Neuronal stem cell (in vitro differentiated cells): ENCODE measurements at regions not wholly inside any gene's neighbourhood (a gene's known extent, or its start where the extent isn't known, plus 50 kb on each side); places are given as distances from the start of the nearest gene placed in this dataset.

ENCODE experiments used
- DNase-seq: peaks from one replicate; pipeline ENCODE4 v3.0.0-alpha.2; 2013; ENCODE audit warnings: low spot score
- H2AFZ ChIP-seq: one replicate; pipeline ENCODE4 v1.6.1; 2013; ENCODE audit warnings: mild to moderate bottlenecking, low read length, inconsistent platforms
- H2AK5ac ChIP-seq: 2 replicates; pipeline ENCODE4 v1.6.1; 2013; ENCODE audit warnings: low read depth, mild to moderate bottlenecking, inconsistent platforms, low read length, moderate library complexity, mixed read lengths
- H2BK120ac ChIP-seq: 2 replicates; pipeline ENCODE4 v1.6.1; 2013; ENCODE audit warnings: low read depth, mild to moderate bottlenecking, inconsistent platforms, low read length, moderate library complexity, mixed read lengths
- H2BK12ac ChIP-seq: one replicate; pipeline ENCODE4 v1.6.1; 2013; ENCODE audit warnings: low read length, inconsistent platforms
- H2BK15ac ChIP-seq: 2 replicates; pipeline ENCODE4 v1.6.1; 2013; ENCODE audit warnings: mild to moderate bottlenecking, low read length, inconsistent platforms, mixed read lengths
- H2BK5ac ChIP-seq: one replicate; pipeline ENCODE4 v1.6.1; 2013; ENCODE audit warnings: inconsistent platforms, mild to moderate bottlenecking, low read length, moderate library complexity
- H3K14ac ChIP-seq: one replicate; pipeline ENCODE4 v1.6.1; 2013; ENCODE audit warnings: low read length, inconsistent platforms
- H3K18ac ChIP-seq: 2 replicates; pipeline ENCODE4 v1.6.1; 2013; ENCODE audit warnings: low read length, inconsistent platforms
- H3K23ac ChIP-seq: 2 replicates; pipeline ENCODE4 v1.6.1; 2013; ENCODE audit warnings: low read depth, mild to moderate bottlenecking, mixed read lengths, low read length, inconsistent platforms; ENCODE audit not compliant: poor library complexity
- H3K27ac ChIP-seq: replicated peaks from 3 replicates; pipeline ENCODE4 v1.5.1; 2013; ENCODE audit warnings: low read length, inconsistent platforms
- H3K27me3 ChIP-seq, 3 experiments: 2 replicates each; pipeline ENCODE4 v1.6.1; 2013; ENCODE audit warnings: low read length in 3 of 3, mild to moderate bottlenecking in 2 of 3, inconsistent platforms in 1 of 3, low read depth in 1 of 3, mixed read lengths in 1 of 3, moderate library complexity in 1 of 3; ENCODE audit not compliant: control insufficient read depth in 3 of 3, insufficient read depth in 3 of 3
- H3K36me3 ChIP-seq, 2 donors: replicated peaks in 1 of 2; 2 replicates each; pipeline ENCODE4 v1.6.1; 2013; ENCODE audit warnings: low read length in 2 of 2; ENCODE audit not compliant: control insufficient read depth in 2 of 2, insufficient read depth in 2 of 2
- H3K4ac ChIP-seq: 2 replicates; pipeline ENCODE4 v1.6.1; 2013; ENCODE audit warnings: inconsistent platforms, mild to moderate bottlenecking, low read length, moderate library complexity
- H3K4me1 ChIP-seq, 2 donors: 1 replicate in 1 of 2; 2 replicates in 1 of 2; pipeline ENCODE4 v1.6.1; 2013; ENCODE audit warnings: low read length in 2 of 2, low read depth in 1 of 2; ENCODE audit not compliant: control insufficient read depth in 2 of 2, insufficient read depth in 1 of 2
- H3K4me2 ChIP-seq: one replicate; pipeline ENCODE4 v1.6.1; 2013; ENCODE audit warnings: mild to moderate bottlenecking, low read length, inconsistent platforms; ENCODE audit not compliant: insufficient read depth, poor library complexity, severe bottlenecking
- H3K4me3 ChIP-seq, 2 donors: 2 replicates each; pipeline ENCODE4 v1.5.1; 2013; ENCODE audit warnings: low read length in 2 of 2, mild to moderate bottlenecking in 2 of 2, inconsistent platforms in 1 of 2, moderate library complexity in 1 of 2
- H3K79me1 ChIP-seq: one replicate; pipeline ENCODE4 v1.6.1; 2013; ENCODE audit warnings: low read depth, mild to moderate bottlenecking, inconsistent platforms, low read length, moderate library complexity
- H3K9ac ChIP-seq: one replicate; pipeline ENCODE4 v1.6.1; 2013; ENCODE audit warnings: mild to moderate bottlenecking, low read depth, low read length, inconsistent platforms; ENCODE audit not compliant: poor library complexity
- H3K9me3 ChIP-seq, 2 donors: replicated peaks in 1 of 2; 2 replicates each; pipeline versions ENCODE3 to v1.6.1; 2013; ENCODE audit warnings: low read length in 2 of 2, mild to moderate bottlenecking in 2 of 2, inconsistent platforms in 1 of 2, low read depth in 1 of 2, mixed read lengths in 1 of 2, moderate library complexity in 1 of 2; ENCODE audit not compliant: control insufficient read depth in 2 of 2, insufficient read depth in 1 of 2
- H4K8ac ChIP-seq: one replicate; pipeline ENCODE4 v1.6.1; 2013; ENCODE audit warnings: low read depth, mild to moderate bottlenecking, inconsistent platforms, low read length, moderate library complexity
- H4K91ac ChIP-seq: one replicate; pipeline ENCODE4 v1.6.1; 2013; ENCODE audit warnings: low read length, low read depth, mild to moderate bottlenecking, inconsistent platforms; ENCODE audit not compliant: poor library complexity
- WGBS, 2 donors: extraction: QIAGEN DNeasy Blood & Tissue Kit; methylation state at CpG; one replicate each; pipeline ENCODE4 v1.1.7; 2013; ENCODE audit warnings: missing lambda C conversion rate in 2 of 2, mixed read lengths in 1 of 2; ENCODE audit not compliant: insufficient read length in 2 of 2, insufficient replicate concordance in 1 of 2; ENCODE audit errors: extremely low coverage in 2 of 2; 5-methylcytosine and 5-hydroxymethylcytosine counted together

- Histone ChIP-seq H2BK12ac (no peak overlapping the region), H2BK15ac (no peak overlapping the region), H3K36me3 (no peaks in the 10 kb centered on the region), H4K8ac (no peak overlapping the region), H3K9ac (no peak overlapping the region), H3K9me3 (no peaks in the 10 kb centered on the region), H3K27ac (no peak overlapping the region), H3K14ac (no peak overlapping the region), H3K4ac (no peak overlapping the region), H3K79me1 (no peaks in the 10 kb centered on the region), H2BK120ac (no peak overlapping the region), H3K18ac (peak overlapping the region; percentile 31), H3K4me2 (no peak overlapping the region), H3K4me1 (no peaks in the 10 kb centered on the region), H4K91ac (no peak overlapping the region), H3K23ac (no peak overlapping the region), H3K4me3 (no peak overlapping the region), H3K27me3 (no peaks in the 10 kb centered on the region), H2AFZ (no peak overlapping the region), H2BK5ac (no peak overlapping the region), H2AK5ac (no peak overlapping the region)
- no peak for DNase-seq
Measured at GRCh38 chr20:41747226-41747625, 129.0 kb upstream of the CHD6 start.

GRCh38 chr20:41746635-41747034 lies 128.5 kb upstream of the CHD6 start:
- H3K4me2 ChIP-seq, result no peak overlapping the region
- H3K4me3 ChIP-seq, result peak overlapping the region in 1 of 2 donors; percentile 40
- H3K9ac ChIP-seq, result no peak overlapping the region
- no peaks in the 10 kb centered on the region for H3K27me3 ChIP-seq
- no peak overlapping the region for H2AFZ ChIP-seq
- H3K23ac ChIP-seq, result no peak overlapping the region
- H3K79me1 ChIP-seq, result no peaks in the 10 kb centered on the region
- no peak overlapping the region for H2BK120ac ChIP-seq
- no peaks in the 10 kb centered on the region for H3K4me1 ChIP-seq
- H3K18ac ChIP-seq, result no peak overlapping the region
- H4K8ac ChIP-seq, result no peak overlapping the region
- no peaks in the 10 kb centered on the region for H3K9me3 ChIP-seq
- no peak overlapping the region for H2BK5ac ChIP-seq
- H3K27ac ChIP-seq, result no peak overlapping the region
- no peak overlapping the region for H4K91ac ChIP-seq
- no peak overlapping the region for H3K4ac ChIP-seq
- no peaks in the 10 kb centered on the region for H3K36me3 ChIP-seq
- no peak overlapping the region for H2BK15ac ChIP-seq
- H2BK12ac ChIP-seq, result no peak overlapping the region
- DNase-seq, result no peak
- peak overlapping the region; percentile 97 for H3K14ac ChIP-seq
- WGBS, 2 donors, result no CpG with 5 or more reads among the region's 1 CpG
- no peak overlapping the region for H2AK5ac ChIP-seq

- Histone ChIP-seq H2AFZ (peak overlapping the region; percentile 84), H3K27me3 (no peaks in the 10 kb centered on the region), H3K4ac (no peak overlapping the region), H3K18ac (peak overlapping the region; percentile 28), H4K91ac (no peak overlapping the region), H3K27ac (no peak overlapping the region), H3K9me3 (no peaks in the 10 kb centered on the region), H3K23ac (no peak overlapping the region), H3K9ac (no peak overlapping the region), H3K4me3 (no peak overlapping the region), H3K4me2 (no peak overlapping the region), H3K79me1 (no peaks in the 10 kb centered on the region), H2BK120ac (no peak overlapping the region), H3K36me3 (no peaks in the 10 kb centered on the region), H2BK5ac (no peak overlapping the region), H2BK15ac (no peak overlapping the region), H2BK12ac (no peak overlapping the region), H4K8ac (no peak overlapping the region), H2AK5ac (no peak overlapping the region), H3K14ac (no peak overlapping the region), H3K4me1 (no peaks in the 10 kb centered on the region)
- no CpG with 5 or more reads among the region's 6 CpGs for WGBS, 2 donors
- DNase-seq, result peak; percentile 41
Measured at GRCh38 chr20:41738604-41739206, 120.5 kb upstream of the CHD6 start.

- Histone ChIP-seq H2BK12ac (no peak overlapping the region), H3K27ac (no peak overlapping the region)
Measured at GRCh38 chr20:41735949-41736348, 117.8 kb upstream of the CHD6 start.

More at GRCh38 chr20:41735949-41736348, 117.8 kb upstream of the CHD6 start:
- Histone ChIP-seq H3K4me2 (no peak overlapping the region), H3K9me3 (no peaks in the 10 kb centered on the region), H2AFZ (no peak overlapping the region), H3K14ac (no peak overlapping the region), H3K4me1 (no peaks in the 10 kb centered on the region), H3K9ac (no peak overlapping the region), H3K18ac (no peak overlapping the region), H3K27me3 (no peaks in the 10 kb centered on the region), H4K8ac (no peak overlapping the region), H3K36me3 (no peaks in the 10 kb centered on the region), H3K4me3 (no peak overlapping the region), H3K23ac (no peak overlapping the region), H2BK15ac (no peak overlapping the region), H2BK5ac (no peak overlapping the region), H2AK5ac (no peak overlapping the region), H3K79me1 (no peaks in the 10 kb centered on the region), H2BK120ac (no peak overlapping the region), H3K4ac (no peak overlapping the region), H4K91ac (no peak overlapping the region)
- WGBS, 2 donors, result 100% methylated on average over 1 of the region's 3 CpGs; no CpG with 5 or more reads in 1 of the 2 donors
- DNase-seq, result no peak
